Stomach (tissue), 8 donors: ENCODE measurements at regions not wholly inside any gene's neighbourhood (a gene's known extent, or its start where the extent isn't known, plus 50 kb on each side); places are given as distances from the start of the nearest gene placed in this dataset.
"Not testable (repeated sequence)": the region's sequence is repeated elsewhere in the genome, so short reads cannot be mapped to it uniquely, and the experiment has no call there.

Experiments
- DNase-seq, 2 donors: peaks; one replicate each; pipeline versions ENCODE4 v3.0.0 to v3.0.0-alpha.2; 2013 to 2019
- H3K27ac ChIP-seq, 5 donors: fragments of 200-600 bp in 4 of 5; sonication (generic) in 4 of 5; one replicate each; pipeline ENCODE4 v1.5.1; 2013 to 2019; ENCODE audit warnings: mild to moderate bottlenecking in 1 of 5, moderate library complexity in 1 of 5
- H3K27me3 ChIP-seq, 3 donors: fragments of 200-600 bp; sonication (generic); one replicate each; pipeline ENCODE4 v1.5.1; 2017 to 2019; ENCODE audit warnings: mixed run types in 1 of 3
- H3K36me3 ChIP-seq, 4 donors: fragments of 200-600 bp; sonication (generic); 1 replicate in 3 of 4; 2 replicates in 1 of 4; pipeline ENCODE4 v1.5.1; 2016 to 2019
- H3K4me1 ChIP-seq, 4 donors: fragments of 200-600 bp; sonication (generic); one replicate each; pipeline ENCODE4 v1.5.1; 2016 to 2019
- H3K4me3 ChIP-seq, 4 donors: fragments of 200-600 bp; sonication (generic) in 3 of 4; one replicate each; pipeline ENCODE4 v1.5.1; 2016 to 2019; ENCODE audit warnings: mild to moderate bottlenecking in 1 of 4
- H3K9me3 ChIP-seq, 4 donors: fragments of 200-600 bp; sonication (generic); one replicate each; pipeline ENCODE4 v1.5.1; 2016 to 2019
- CTCF ChIP-seq, 7 experiments: fragments of 450-650 bp in 4 of 7; fragments of 200-600 bp in 3 of 7; sonication (generic) in 3 of 7; IDR thresholded peaks; one replicate each; pipeline ENCODE4 v1.5.1; 2016 to 2019; ENCODE audit warnings: antibody characterized with exemption in 7 of 7, control low read depth in 2 of 7, mild to moderate bottlenecking in 1 of 7
- EP300 ChIP-seq: sonication (generic); formaldehyde crosslinking; IDR thresholded peaks from one replicate; pipeline ENCODE4 v1.6.1; 2017; ENCODE audit warnings: antibody characterized with exemption
- POLR2A ChIP-seq, 4 donors: fragments of 450-650 bp; IDR thresholded peaks; one replicate each; pipeline ENCODE4 v1.6.1; 2016; ENCODE audit warnings: antibody characterized with exemption in 4 of 4, control low read depth in 2 of 4, mild to moderate bottlenecking in 1 of 4, moderate library complexity in 1 of 4
- POLR2AphosphoS5 ChIP-seq, 3 donors: sonication (generic); formaldehyde crosslinking; IDR thresholded peaks; one replicate each; pipeline ENCODE4 v1.6.1; 2016; ENCODE audit warnings: antibody characterized with exemption in 3 of 3
- WGBS, 5 donors: extraction: QIAGEN DNeasy Blood & Tissue Kit in 3 of 5; methylation state at CpG; one replicate each; pipeline versions ENCODE4 v1.1.5 to v1.1.7; 2013 to 2018; 5-methylcytosine and 5-hydroxymethylcytosine counted together
- intact Hi-C: fragments of 100-400 bp; cut with DNase I; formaldehyde crosslinking; loops from one replicate; pipeline ENCODE4 v1.15.1; 2023; ENCODE audit warnings: low total_unique reads
- donor health status: healthy with polysubstance abuse.
- donor health status: Bipolar disorder and iron deficiency.
- donor health status: healthy.

GRCh38 chr14:97798176-97798575, 1001.0 kb downstream of the VRK1 start:
- H3K27me3 ChIP-seq = no peaks in the 10 kb centered on the region
- intact Hi-C loops = no loop called here
- H3K9me3 ChIP-seq = no peaks in the 10 kb centered on the region
- H3K4me3 ChIP-seq = no peak overlapping the region
- no peaks in the 10 kb centered on the region for H3K4me1 ChIP-seq
- no peak overlapping the region for H3K27ac ChIP-seq
- TF ChIP-seq EP300 (no peak), POLR2AphosphoS5 (IDR thresholded peaks at IDR 0.05) (no peak), CTCF (IDR thresholded peaks at IDR 0.05) (no peak)
- WGBS, 5 donors = 62 to 76% (median 69%) methylated on average over 9 of the region's 9 CpGs
- H3K36me3 ChIP-seq = no peaks in the 10 kb centered on the region
- DNase-seq = no peak

- H3K27me3 ChIP-seq = no peaks in the 10 kb centered on the region
- no peak for TF ChIP-seq CTCF (IDR thresholded peaks at IDR 0.05)
- no peak for TF ChIP-seq POLR2A (IDR thresholded peaks at IDR 0.05)
- no peak for TF ChIP-seq EP300
- TF ChIP-seq POLR2AphosphoS5 (IDR thresholded peaks at IDR 0.05) = no peak
- intact Hi-C loops = no loop called here
These were observed 1005.5 kb downstream of the VRK1 start for GRCh38 chr14:97802430-97803373.

GRCh38 chr14:97804056-97804455, 1006.9 kb downstream of the VRK1 start:
- H3K4me3 ChIP-seq = no peak overlapping the region
- no peak for DNase-seq
- H3K27me3 ChIP-seq = no peaks in the 10 kb centered on the region
- no peaks in the 10 kb centered on the region for H3K36me3 ChIP-seq
- TF ChIP-seq CTCF (IDR thresholded peaks at IDR 0.05) (no peak), EP300 (no peak), POLR2A (IDR thresholded peaks at IDR 0.05) (no peak), POLR2AphosphoS5 (IDR thresholded peaks at IDR 0.05) (no peak)
- H3K9me3 ChIP-seq = no peaks in the 10 kb centered on the region
- no peaks in the 10 kb centered on the region for H3K4me1 ChIP-seq
- intact Hi-C loops = no loop called here
- H3K27ac ChIP-seq = no peak overlapping the region
- 84 to 95% (median 89%) methylated on average over 2 of the region's 2 CpGs for WGBS, 5 donors

More at GRCh38 chr14:97802430-97803373, 1005.5 kb downstream of the VRK1 start:
- no peaks in the 10 kb centered on the region for H3K36me3 ChIP-seq
- no peaks in the 10 kb centered on the region for H3K4me1 ChIP-seq
- no peak for DNase-seq
- no peak overlapping the region for H3K4me3 ChIP-seq
- H3K9me3 ChIP-seq = no peaks in the 10 kb centered on the region
- 61 to 73% (median 70%) methylated on average over 8 of the region's 8 CpGs for WGBS, 5 donors
- H3K27ac ChIP-seq = no peak overlapping the region

GRCh38 chr14:97806891-97807290, 1009.7 kb downstream of the VRK1 start:
- H3K4me3 ChIP-seq = no peak overlapping the region
- no peaks in the 10 kb centered on the region for H3K9me3 ChIP-seq
- no peak for DNase-seq
- no peaks in the 10 kb centered on the region for H3K4me1 ChIP-seq
- no peaks in the 10 kb centered on the region for H3K27me3 ChIP-seq
- TF ChIP-seq EP300 (no peak), POLR2A (IDR thresholded peaks at IDR 0.05) (no peak), CTCF (IDR thresholded peaks at IDR 0.05) (no peak), POLR2AphosphoS5 (IDR thresholded peaks at IDR 0.05) (no peak)
- intact Hi-C loops = no loop called here
- 34 to 66% (median 39%) methylated on average over 9 of the region's 9 CpGs for WGBS, 5 donors
- H3K36me3 ChIP-seq = no peaks in the 10 kb centered on the region
- H3K27ac ChIP-seq = no peak overlapping the region

GRCh38 chr14:97808541-97808940, 1011.4 kb downstream of the VRK1 start:
- WGBS, 5 donors = 93 to 96% (median 93%) methylated on average over 4 of the region's 4 CpGs
- H3K4me3 ChIP-seq, intact Hi-C loops, H3K4me1 ChIP-seq, H3K27me3 ChIP-seq, H3K36me3 ChIP-seq, H3K9me3 ChIP-seq, H3K27ac ChIP-seq, DNase-seq: not testable (repeated sequence)
